CD4-positive, alpha-beta T cell (primary cell): ENCODE measurements at regions not wholly inside any gene's neighbourhood (a gene's known extent, or its start where the extent isn't known, plus 50 kb on each side); places are given as distances from the start of the nearest gene placed in this dataset.

ENCODE experiments used
- ATAC-seq: fragments of 200-7000 bp; cut with Tn5 transposase; one replicate; pipeline ENCODE4 v1.10.0; 2022; ENCODE audit warnings: mild to moderate bottlenecking; ENCODE audit not compliant: poor library complexity
- CTCF ChIA-PET: fragments of 350-600 bp; sonication (Branson Sonifier 250); formaldehyde crosslinking; loops from one replicate; lab custom pipeline; 2021; ENCODE audit warnings: antibody characterized with exemption, inconsistent platforms; lab: Charles Lee
- POLR2A ChIA-PET: fragments of 350-600 bp; sonication (Branson Sonifier 250); formaldehyde crosslinking; loops from one replicate; lab custom pipeline; 2021; ENCODE audit warnings: antibody characterized with exemption, inconsistent platforms; lab: Charles Lee
- DNase-seq, 14 experiments: peaks; one replicate each; pipeline ENCODE4 v3.0.0-alpha.2; 2013 to 2020; ENCODE audit warnings: mixed read lengths in 2 of 14
- H3K27ac ChIP-seq, 2 donors: one replicate each; pipeline versions ENCODE4 v1.5.1 to v1.7.0; 2013; ENCODE audit warnings: low read length in 2 of 2, low read depth in 1 of 2, mild to moderate bottlenecking in 1 of 2
- H3K27me3 ChIP-seq, 2 experiments: 1 replicate in 1 of 2; 2 replicates in 1 of 2; pipeline versions ENCODE4 v1.6.1 to v1.7.0; 2013; ENCODE audit warnings: low read length in 2 of 2, control low read depth in 1 of 2, mild to moderate bottlenecking in 1 of 2, moderate library complexity in 1 of 2; ENCODE audit not compliant: insufficient read depth in 2 of 2, control insufficient read depth in 1 of 2
- H3K36me3 ChIP-seq: one replicate; pipeline ENCODE4 v1.6.1; 2013; ENCODE audit warnings: low read length, control low read depth; ENCODE audit not compliant: insufficient read depth
- H3K4me1 ChIP-seq: one replicate; pipeline ENCODE4 v1.6.1; 2013; ENCODE audit warnings: low read length, control low read depth; ENCODE audit not compliant: insufficient read depth
- H3K4me3 ChIP-seq: one replicate; pipeline ENCODE4 v1.5.1; 2013; ENCODE audit warnings: mild to moderate bottlenecking, low read length, moderate library complexity
- H3K9me3 ChIP-seq, 2 experiments: 1 replicate in 1 of 2; 2 replicates in 1 of 2; pipeline versions ENCODE4 v1.6.1 to v1.7.0; 2013; ENCODE audit warnings: low read length in 2 of 2, mild to moderate bottlenecking in 2 of 2, control low read depth in 1 of 2, moderate library complexity in 1 of 2; ENCODE audit not compliant: control insufficient read depth in 1 of 2, insufficient read depth in 1 of 2
- H3K27ac Mint-ChIP-seq: one replicate; pipeline ENCODE4 v1.8.0; 2020; ENCODE audit warnings: mixed read lengths
- H3K27me3 Mint-ChIP-seq: one replicate; pipeline ENCODE4 v1.8.0; 2021; ENCODE audit warnings: mixed read lengths
- H3K36me3 Mint-ChIP-seq: one replicate; pipeline ENCODE4 v1.8.0; 2021; ENCODE audit warnings: low read depth, mixed read lengths
- H3K4me1 Mint-ChIP-seq: one replicate; pipeline ENCODE4 v1.8.0; 2021; ENCODE audit warnings: low read depth, mixed read lengths
- H3K4me3 Mint-ChIP-seq: one replicate; pipeline ENCODE4 v1.8.0; 2020; ENCODE audit warnings: mild to moderate bottlenecking, mixed read lengths
- H3K9me3 Mint-ChIP-seq: one replicate; pipeline ENCODE4 v1.8.0; 2020; ENCODE audit warnings: mixed read lengths
- CTCF ChIP-seq: fragments of 200-600 bp; IDR thresholded peaks from one replicate; pipeline ENCODE4 v1.8.0; 2022; ENCODE audit warnings: antibody characterized with exemption, mild to moderate bottlenecking
- intact Hi-C, 2 experiments: fragments of 100-400 bp; cut with DNase I in 1 of 2; cut with micrococcal nuclease in 1 of 2; formaldehyde crosslinking; loops; one replicate each; pipeline versions ENCODE4 v1.15.1 to v1.9.0; 2023 to 2025; cut with DNase I, micrococcal nuclease

- DNase-seq = no peak
- Histone ChIP-seq H3K27ac (no peak overlapping the region), H3K27me3 (no peaks in the 10 kb centered on the region), H3K4me1 (no peaks in the 10 kb centered on the region), H3K9me3 (no peaks in the 10 kb centered on the region), H3K36me3 (no peaks in the 10 kb centered on the region), H3K4me3 (no peak overlapping the region)
- intact Hi-C loops = loop anchor here in 1 of 2 experiments (10.0 kb wide), 1 partner anchor 342 kb away; no protein-coding TSS in a partner anchor
- no peaks in the 10 kb centered on the region for H3K27me3 Mint-ChIP-seq
- H3K36me3 Mint-ChIP-seq = no peaks in the 10 kb centered on the region
- no peak for TF ChIP-seq CTCF
- POLR2A ChIA-PET = no interaction called here
- no peak overlapping the region for H3K27ac Mint-ChIP-seq
- no peak for ATAC-seq
- H3K4me1 Mint-ChIP-seq = no peaks in the 10 kb centered on the region
- no peaks in the 10 kb centered on the region for H3K9me3 Mint-ChIP-seq
- CTCF ChIA-PET = interaction anchor here (1.5 kb wide), 1 partner anchor 19 kb away, joined by 3 read pairs; no protein-coding TSS in a partner anchor
- no peak overlapping the region for H3K4me3 Mint-ChIP-seq
These were observed 66.6 kb upstream of the FAR2 start for GRCh38 chr12:29082522-29082921.

GRCh38 chr12:29086325-29087271 lies 62.5 kb upstream of the FAR2 start:
- Mint-ChIP-seq H3K4me1 (peaks cover 4% of the 10 kb centered on the region), H3K27me3 (no peaks in the 10 kb centered on the region), H3K27ac (no peak overlapping the region), H3K9me3 (no peaks in the 10 kb centered on the region), H3K36me3 (no peaks in the 10 kb centered on the region), H3K4me3 (no peak overlapping the region)
- Histone ChIP-seq H3K4me3 (no peak overlapping the region), H3K27me3 (no peaks in the 10 kb centered on the region), H3K36me3 (no peaks in the 10 kb centered on the region), H3K4me1 (no peaks in the 10 kb centered on the region), H3K9me3 (no peaks in the 10 kb centered on the region), H3K27ac (no peak overlapping the region)
- DNase-seq (no peak), ATAC-seq (no peak)
- ChIA-PET POLR2A (no interaction called here), CTCF (interaction anchor here (0.8 to 1.6 kb wide), 2 partner anchors 13 to 231 kb away, joined by 3 to 14 read pairs; no protein-coding TSS in a partner anchor)
- TF ChIP-seq CTCF = no peak
- intact Hi-C loops = loop anchor here in 1 of 2 experiments (10.0 kb wide), 1 partner anchor 338 kb away; no protein-coding TSS in a partner anchor

- DNase-seq (peak in 2 of 14 experiments; percentile 34 to 41), ATAC-seq (peak; percentile 46)
- Mint-ChIP-seq H3K9me3 (no peaks in the 10 kb centered on the region), H3K27me3 (no peaks in the 10 kb centered on the region), H3K27ac (no peak overlapping the region), H3K4me3 (no peak overlapping the region), H3K36me3 (no peaks in the 10 kb centered on the region), H3K4me1 (peaks cover 4% of the 10 kb centered on the region)
- Histone ChIP-seq H3K36me3 (no peaks in the 10 kb centered on the region), H3K9me3 (peaks cover 0 to 5% of the 10 kb centered on the region in 2 experiments), H3K27ac (no peak overlapping the region), H3K4me3 (no peak overlapping the region), H3K27me3 (no peaks in the 10 kb centered on the region), H3K4me1 (no peaks in the 10 kb centered on the region)
- POLR2A ChIA-PET = interaction anchor here (1.0 to 1.6 kb wide), 3 partner anchors 15 to 233 kb away, joined by 3 to 5 read pairs (median 4); no protein-coding TSS in a partner anchor
- CTCF ChIA-PET = interaction anchor here (1.1 to 1.6 kb wide), 2 partner anchors 229 kb away, joined by 7 to 14 read pairs; no protein-coding TSS in a partner anchor
- intact Hi-C loops = loop anchor here (1.0 to 10.0 kb wide), 3 partner anchors 228 to 336 kb away; no protein-coding TSS in a partner anchor
- peak; percentile 67 for TF ChIP-seq CTCF
These were observed 60.4 kb upstream of the FAR2 start for GRCh38 chr12:29088611-29089219.
